IPS-18c (cell line): ENCODE measurements at regions not wholly inside any gene's neighbourhood (a gene's known extent, or its start where the extent isn't known, plus 50 kb on each side); places are given as distances from the start of the nearest gene placed in this dataset.

Experiments used
- H3K4me3 ChIP-seq: 2 replicates; pipeline ENCODE4 v1.7.0; 2013; ENCODE audit warnings: low read depth, mild to moderate bottlenecking, low read length, moderate library complexity; ENCODE audit not compliant: insufficient read depth
- H3K9me3 ChIP-seq: one replicate; pipeline ENCODE4 v1.6.1; 2013; ENCODE audit warnings: mild to moderate bottlenecking, low read length, moderate library complexity; ENCODE audit not compliant: control insufficient read depth, insufficient read depth

GRCh38 chr17:73718912-73719311 is 74.7 kb upstream of the SDK2 start:
- Histone ChIP-seq H3K9me3 (no peaks in the 10 kb centered on the region), H3K4me3 (no peak overlapping the region)

GRCh38 chr17:73719588-73720071 is 75.4 kb upstream of the SDK2 start:
- no peak overlapping the region for H3K4me3 ChIP-seq
- H3K9me3 ChIP-seq, result no peaks in the 10 kb centered on the region

- H3K4me3 ChIP-seq, result no peak overlapping the region
- H3K9me3 ChIP-seq, result no peaks in the 10 kb centered on the region
Measured at GRCh38 chr17:73720187-73720834, 76.1 kb upstream of the SDK2 start.

GRCh38 chr17:73722165-73722564 is 77.9 kb upstream of the SDK2 start:
- H3K4me3 ChIP-seq, result no peak overlapping the region
- H3K9me3 ChIP-seq, result no peaks in the 10 kb centered on the region

GRCh38 chr17:73723317-73723716 is 79.1 kb upstream of the SDK2 start:
- no peak overlapping the region for H3K4me3 ChIP-seq
- H3K9me3 ChIP-seq, result no peaks in the 10 kb centered on the region

- Histone ChIP-seq H3K9me3 (no peaks in the 10 kb centered on the region), H3K4me3 (no peak overlapping the region)
Measured at GRCh38 chr17:73724341-73724740, 80.1 kb upstream of the SDK2 start.

GRCh38 chr17:73724990-73725389 is 80.7 kb upstream of the SDK2 start:
- Histone ChIP-seq H3K9me3 (no peaks in the 10 kb centered on the region), H3K4me3 (no peak overlapping the region)

GRCh38 chr17:73725794-73726515 is 81.7 kb upstream of the SDK2 start:
- no peak overlapping the region for H3K4me3 ChIP-seq
- H3K9me3 ChIP-seq, result no peaks in the 10 kb centered on the region

GRCh38 chr17:73727941-73728340 is 83.7 kb upstream of the SDK2 start:
- Histone ChIP-seq H3K4me3 (no peak overlapping the region), H3K9me3 (no peaks in the 10 kb centered on the region)

- Histone ChIP-seq H3K9me3 (no peaks in the 10 kb centered on the region), H3K4me3 (no peak overlapping the region)
Measured at GRCh38 chr17:73729101-73729500, 84.9 kb upstream of the SDK2 start.

GRCh38 chr17:73731733-73732132 is 87.5 kb upstream of the SDK2 start:
- Histone ChIP-seq H3K9me3 (no peaks in the 10 kb centered on the region), H3K4me3 (no peak overlapping the region)

GRCh38 chr17:73733517-73733916 is 89.3 kb upstream of the SDK2 start:
- Histone ChIP-seq H3K4me3 (no peak overlapping the region), H3K9me3 (no peaks in the 10 kb centered on the region)

- H3K4me3 ChIP-seq, result no peak overlapping the region
- no peaks in the 10 kb centered on the region for H3K9me3 ChIP-seq
Measured at GRCh38 chr17:73735245-73735644, 91.0 kb upstream of the SDK2 start.

GRCh38 chr17:73738751-73739575 is 94.7 kb upstream of the SDK2 start:
- Histone ChIP-seq H3K9me3 (peaks cover 2% of the 10 kb centered on the region), H3K4me3 (no peak overlapping the region)

GRCh38 chr17:73740370-73740769 is 96.1 kb upstream of the SDK2 start:
- H3K9me3 ChIP-seq, result peaks cover 2% of the 10 kb centered on the region
- no peak overlapping the region for H3K4me3 ChIP-seq

- peaks cover 4% of the 10 kb centered on the region for H3K9me3 ChIP-seq
- H3K4me3 ChIP-seq, result no peak overlapping the region
Measured at GRCh38 chr17:73742948-73743381, 98.7 kb upstream of the SDK2 start.

- H3K9me3 ChIP-seq, result peaks cover 4% of the 10 kb centered on the region
- no peak overlapping the region for H3K4me3 ChIP-seq
Measured at GRCh38 chr17:73743518-73744201, 99.4 kb upstream of the SDK2 start.
